ENCODE measurements at regions not wholly inside any gene's neighbourhood (a gene's known extent, or its start where the extent isn't known, plus 50 kb on each side); places are given as distances from the start of the nearest gene placed in this dataset.

DNA sequence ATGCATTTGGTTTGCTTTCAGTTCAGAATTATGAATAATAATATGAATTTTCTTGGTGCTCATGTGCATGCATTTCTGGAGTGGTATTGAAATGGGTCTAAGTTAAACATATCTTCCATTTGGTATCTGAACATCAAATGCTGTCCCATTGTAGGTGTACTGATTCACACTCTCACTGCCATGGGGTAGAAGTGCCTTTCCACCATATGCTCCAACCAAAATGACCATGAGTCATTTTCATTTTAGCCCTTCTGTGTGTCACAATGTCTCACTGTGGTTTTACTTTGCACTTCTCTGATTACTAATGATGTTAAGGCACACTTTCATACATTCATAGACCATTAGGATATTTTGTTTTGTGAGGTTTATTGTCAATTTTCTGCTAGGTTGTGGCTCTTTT lies 211.9 kb downstream of the HAO1 start:
- TF ChIP-seq, protein P1, sequence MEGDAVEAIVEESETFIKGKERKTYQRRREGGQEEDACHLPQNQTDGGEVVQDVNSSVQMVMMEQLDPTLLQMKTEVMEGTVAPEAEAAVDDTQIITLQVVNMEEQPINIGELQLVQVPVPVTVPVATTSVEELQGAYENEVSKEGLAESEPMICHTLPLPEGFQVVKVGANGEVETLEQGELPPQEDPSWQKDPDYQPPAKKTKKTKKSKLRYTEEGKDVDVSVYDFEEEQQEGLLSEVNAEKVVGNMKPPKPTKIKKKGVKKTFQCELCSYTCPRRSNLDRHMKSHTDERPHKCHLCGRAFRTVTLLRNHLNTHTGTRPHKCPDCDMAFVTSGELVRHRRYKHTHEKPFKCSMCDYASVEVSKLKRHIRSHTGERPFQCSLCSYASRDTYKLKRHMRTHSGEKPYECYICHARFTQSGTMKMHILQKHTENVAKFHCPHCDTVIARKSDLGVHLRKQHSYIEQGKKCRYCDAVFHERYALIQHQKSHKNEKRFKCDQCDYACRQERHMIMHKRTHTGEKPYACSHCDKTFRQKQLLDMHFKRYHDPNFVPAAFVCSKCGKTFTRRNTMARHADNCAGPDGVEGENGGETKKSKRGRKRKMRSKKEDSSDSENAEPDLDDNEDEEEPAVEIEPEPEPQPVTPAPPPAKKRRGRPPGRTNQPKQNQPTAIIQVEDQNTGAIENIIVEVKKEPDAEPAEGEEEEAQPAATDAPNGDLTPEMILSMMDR (IDR thresholded peaks at IDR 0.05): no peak
- TF ChIP-seq POLR2A (IDR thresholded peaks at IDR 0.05): no peak
